Colon (tissue), 2 donors: ENCODE measurements at regions not wholly inside any gene's neighbourhood (a gene's known extent, or its start where the extent isn't known, plus 50 kb on each side); places are given as distances from the start of the nearest gene placed in this dataset.

Source experiments
- FAIRE-seq: peaks from 2 replicates; lab custom pipeline; 2012; peaks lifted over from hg19 to GRCh38; lab: Jason Lieb, UNC
- donor health status: control.
- donor health status: control.

GRCh38 chr15:39313881-39314280 lies 267.0 kb upstream of the THBS1 start:
- no peak for FAIRE-seq

GRCh38 chr15:39315206-39315850 lies 265.6 kb upstream of the THBS1 start:
- no peak for FAIRE-seq

DNA sequence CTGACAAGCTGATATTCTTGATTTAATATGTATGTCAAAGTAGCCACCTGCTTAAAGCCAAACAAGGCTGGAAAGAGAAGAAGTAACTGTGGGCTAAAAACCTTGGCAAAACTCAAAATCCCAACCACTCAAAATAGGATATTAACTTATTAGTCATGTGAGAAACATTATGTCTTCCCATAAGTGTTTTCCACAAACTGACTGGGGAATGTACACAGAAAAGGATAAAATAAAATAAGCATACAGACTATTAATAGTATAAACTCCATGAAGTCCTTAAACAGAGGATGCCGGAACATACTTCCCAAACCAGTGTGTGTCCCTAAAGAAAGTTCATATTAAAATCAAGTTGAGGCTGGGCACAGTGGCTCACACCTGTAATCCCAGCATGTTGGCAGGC lies 263.7 kb upstream of the THBS1 start:
- no peak for FAIRE-seq

GRCh38 chr15:39318231-39318630 lies 262.6 kb upstream of the THBS1 start:
- no peak for FAIRE-seq

DNA sequence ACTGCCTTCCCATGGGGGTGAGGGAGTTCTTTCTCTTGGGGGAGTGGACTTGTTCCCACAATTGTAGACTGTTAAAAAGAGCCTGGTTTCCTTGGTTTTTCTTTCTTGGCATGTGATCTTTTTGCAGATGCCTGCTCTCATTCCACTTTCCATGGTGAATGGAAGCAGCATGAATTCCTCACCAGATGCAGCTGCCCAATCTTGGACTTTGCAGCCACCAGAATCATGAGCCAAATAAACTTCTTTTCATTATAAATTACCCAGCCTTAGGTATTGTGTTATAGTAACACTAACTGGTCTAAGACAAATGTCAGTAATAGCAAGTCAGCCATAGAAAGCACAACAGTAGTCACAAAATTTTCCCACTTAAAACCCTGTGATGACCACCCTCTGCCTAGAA lies 260.5 kb upstream of the THBS1 start:
- FAIRE-seq = no peak

- FAIRE-seq = no peak
Measured at GRCh38 chr15:39320886-39321285, 260.0 kb upstream of the THBS1 start.

GRCh38 chr15:39321977-39322376 lies 258.9 kb upstream of the THBS1 start:
- no peak for FAIRE-seq

DNA sequence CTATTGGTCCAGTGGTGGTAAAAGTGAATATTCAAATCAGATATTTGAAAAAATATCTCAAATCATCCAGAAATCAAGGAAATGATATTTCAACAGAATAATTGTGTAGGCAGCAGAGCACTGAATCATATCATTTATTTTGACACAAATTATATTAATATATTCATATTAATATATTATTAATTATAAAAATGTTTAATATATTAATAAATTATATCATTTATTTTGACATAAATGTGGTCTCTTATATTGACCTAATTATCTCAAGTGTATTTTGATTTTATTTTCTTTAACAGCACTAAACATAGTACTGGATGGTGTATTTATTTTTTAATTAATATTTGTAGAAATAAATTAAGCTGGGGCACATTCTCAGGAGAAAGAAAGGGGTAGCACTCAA lies 257.7 kb upstream of the THBS1 start:
- FAIRE-seq = no peak

DNA sequence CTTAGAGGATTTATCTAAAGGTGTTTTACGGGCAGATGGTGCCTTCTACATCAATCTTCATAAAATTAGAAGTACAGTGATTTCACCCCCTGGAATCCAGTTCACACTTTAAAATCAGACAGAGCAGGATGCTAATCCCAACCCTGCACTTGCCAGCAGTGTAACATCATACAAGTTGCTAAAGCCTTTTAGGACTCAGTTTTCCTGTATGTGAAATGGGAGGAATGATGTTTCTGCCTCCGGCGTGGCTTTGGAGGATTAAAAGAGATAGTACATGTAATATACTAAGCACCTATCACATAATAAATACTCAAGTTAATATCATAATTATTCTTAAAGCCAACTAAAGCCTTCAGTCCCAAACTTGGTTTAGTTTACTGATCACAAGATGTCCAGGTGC lies 257.2 kb upstream of the THBS1 start:
- FAIRE-seq = no peak

DNA sequence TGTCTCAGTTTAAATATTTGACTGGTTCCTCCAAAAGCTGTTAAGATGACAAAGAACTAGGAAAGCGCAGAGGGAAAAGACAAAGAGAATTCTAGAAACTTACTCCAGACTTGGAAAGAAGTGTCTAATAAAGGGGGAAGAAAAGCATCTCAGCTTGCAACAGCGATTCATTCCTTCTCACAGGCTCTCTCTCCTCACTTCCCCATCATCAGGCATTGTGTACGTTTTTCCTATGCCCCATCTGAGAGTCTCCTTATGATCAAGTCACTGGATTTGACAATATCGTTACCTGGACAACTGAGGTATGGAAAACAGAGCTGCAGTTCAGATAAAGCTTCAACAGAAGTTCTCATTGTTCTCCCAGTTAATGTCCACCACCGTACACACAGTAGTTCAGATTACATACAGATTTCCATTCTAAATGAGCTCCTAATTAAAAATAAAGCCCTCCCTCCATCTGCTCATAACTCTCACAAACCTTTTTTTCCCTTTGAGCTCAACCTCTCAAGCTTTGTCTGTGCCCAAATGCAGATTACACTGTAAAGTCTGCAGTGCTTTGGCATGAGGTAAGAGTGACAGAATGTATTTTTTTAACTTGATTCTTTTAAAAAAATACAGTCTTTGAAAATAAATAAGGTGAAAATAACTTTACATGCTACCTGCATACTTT lies 254.4 kb upstream of the THBS1 start:
- FAIRE-seq = no peak

DNA sequence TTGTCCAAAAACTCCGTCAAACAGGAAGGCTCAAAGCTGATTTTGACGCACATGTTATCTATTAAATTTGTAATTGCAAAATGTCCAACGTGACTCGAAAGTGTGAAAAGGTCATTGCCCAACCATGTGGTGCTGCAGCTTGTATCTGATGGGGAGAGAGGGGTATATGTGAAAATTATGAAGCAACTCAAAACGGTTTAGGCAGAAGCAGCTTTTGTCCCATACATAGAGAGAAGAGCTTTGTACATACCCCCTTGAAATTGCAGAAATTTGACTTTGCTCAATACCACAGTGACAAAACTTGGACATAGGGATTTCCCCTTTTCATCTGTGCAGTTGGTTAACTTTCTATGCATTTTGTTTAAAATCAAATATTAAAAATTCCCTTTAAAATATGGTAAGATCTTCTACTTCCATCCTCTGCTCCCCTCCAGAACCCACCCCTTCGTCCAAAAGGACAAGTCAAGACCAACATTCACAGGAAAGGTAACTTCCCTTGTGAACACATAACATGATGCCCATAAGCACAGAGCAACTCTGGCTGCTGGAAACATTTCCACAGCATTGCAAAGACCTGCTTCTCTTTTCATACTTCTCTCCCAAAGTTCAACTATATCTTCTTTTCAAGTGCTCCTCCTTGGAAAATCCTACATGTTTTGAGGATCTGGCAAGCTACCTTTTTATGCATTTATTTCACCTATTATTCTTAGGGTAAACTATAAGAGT lies 253.7 kb upstream of the THBS1 start:
- FAIRE-seq = no peak

GRCh38 chr15:39330061-39330460 lies 250.8 kb upstream of the THBS1 start:
- FAIRE-seq = no peak

DNA sequence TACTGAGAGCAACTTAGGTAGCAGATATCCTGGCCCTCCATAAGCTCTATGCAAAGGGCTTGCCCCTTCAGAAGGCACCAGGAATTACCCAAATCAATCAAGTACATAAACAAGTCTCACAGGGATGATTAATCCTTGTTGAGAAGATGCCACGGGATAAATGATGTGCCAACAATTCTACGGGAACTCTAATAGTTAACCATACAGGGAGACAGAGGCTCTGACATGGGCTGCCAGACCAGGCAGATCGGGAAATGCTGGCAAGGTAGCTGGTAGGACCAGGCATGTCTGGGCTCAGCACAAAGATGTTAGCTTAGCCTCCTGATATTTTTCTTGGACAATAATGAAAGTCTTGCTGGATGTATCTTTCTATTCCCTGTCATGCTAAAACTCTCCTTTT lies 249.3 kb upstream of the THBS1 start:
- FAIRE-seq = no peak

DNA sequence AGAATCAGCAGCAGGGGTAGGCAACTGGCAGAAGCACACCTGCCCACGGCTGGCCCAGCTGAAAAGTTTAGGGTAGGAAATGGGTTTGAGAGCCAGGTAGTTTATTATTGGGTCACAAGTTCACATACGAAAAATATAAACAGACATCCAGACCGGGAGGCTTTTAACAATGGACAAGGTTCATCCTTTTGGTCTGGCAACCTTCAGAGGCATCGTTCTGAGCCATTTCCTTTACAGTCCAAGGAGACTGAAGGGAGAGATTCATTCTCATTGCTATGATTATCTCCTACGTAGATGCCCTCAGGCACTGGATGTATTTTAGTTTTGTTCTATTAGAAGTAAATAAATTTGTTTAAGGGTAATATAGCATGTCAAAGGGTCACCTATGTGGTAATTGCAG lies 248.0 kb upstream of the THBS1 start:
- FAIRE-seq = no peak

DNA sequence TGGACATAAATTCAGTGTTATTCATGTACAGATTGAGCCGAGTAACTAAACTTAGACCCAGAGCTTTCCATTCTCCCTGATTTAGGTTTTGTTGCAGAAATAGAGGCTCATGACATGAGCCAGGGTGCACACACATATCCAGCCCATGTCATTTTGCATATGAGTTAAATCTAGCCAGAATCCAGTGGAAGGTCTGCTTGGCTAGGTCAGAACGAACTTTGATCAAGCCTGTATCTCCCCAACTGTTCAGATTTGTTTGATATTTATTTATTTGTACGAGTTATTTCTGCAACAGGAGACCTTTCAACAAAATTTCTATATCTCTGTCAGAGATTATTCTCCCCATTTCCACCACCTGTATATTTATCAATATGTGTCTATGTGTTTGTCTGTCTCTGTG lies 247.5 kb upstream of the THBS1 start:
- FAIRE-seq = no peak

DNA sequence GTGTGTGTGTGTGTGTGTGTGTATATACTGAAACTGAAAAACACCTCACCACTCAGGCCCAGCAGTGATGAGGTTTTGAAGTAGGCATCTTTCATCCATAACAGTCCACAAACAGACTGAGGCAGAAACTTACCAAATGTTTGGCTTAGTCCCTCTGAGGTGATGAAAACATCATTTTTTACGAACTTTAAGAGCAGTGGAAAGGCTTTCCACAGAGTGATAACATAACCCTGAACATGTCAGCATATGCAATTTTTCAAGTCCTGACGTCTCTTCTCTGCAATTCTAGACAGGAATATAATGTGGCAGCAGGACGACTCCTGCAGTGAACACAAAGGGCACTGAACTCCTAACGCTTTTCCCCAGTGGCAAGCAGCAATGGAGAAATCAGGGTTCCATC lies 247.0 kb upstream of the THBS1 start:
- no peak for FAIRE-seq

- FAIRE-seq = no peak
Measured at GRCh38 chr15:39336926-39337325, 244.0 kb upstream of the THBS1 start.

GRCh38 chr15:39338251-39338650 lies 242.6 kb upstream of the THBS1 start:
- no peak for FAIRE-seq

- no peak for FAIRE-seq
Measured at GRCh38 chr15:39340903-39341645, 239.8 kb upstream of the THBS1 start.

- no peak for FAIRE-seq
Measured at GRCh38 chr15:39344662-39345141, 236.2 kb upstream of the THBS1 start.

DNA sequence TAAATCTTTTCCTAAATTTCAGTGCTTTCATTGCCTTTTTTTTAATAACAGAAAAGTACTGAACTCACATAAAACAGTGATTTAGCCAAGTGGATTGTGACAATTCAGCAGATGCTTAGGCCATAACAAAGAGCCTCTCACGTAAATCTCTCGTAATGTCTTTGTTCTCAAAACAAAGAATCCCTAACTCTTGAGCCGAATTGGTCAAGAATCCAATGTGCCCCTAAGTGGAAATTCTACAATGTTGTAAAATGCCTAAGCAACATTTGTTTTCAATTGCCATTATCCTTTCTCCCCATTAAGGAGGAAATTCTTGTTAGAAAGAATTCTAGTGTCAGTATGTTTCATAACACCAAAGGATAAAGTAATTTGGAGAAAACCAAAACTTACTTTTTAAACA lies 235.7 kb upstream of the THBS1 start:
- no peak for FAIRE-seq

GRCh38 chr15:39347453-39347852 lies 233.4 kb upstream of the THBS1 start:
- no peak for FAIRE-seq

GRCh38 chr15:39350785-39351184 lies 230.1 kb upstream of the THBS1 start:
- FAIRE-seq = no peak
